HCT116 (cell line): ENCODE measurements at regions not wholly inside any gene's neighbourhood (a gene's known extent, or its start where the extent isn't known, plus 50 kb on each side); places are given as distances from the start of the nearest gene placed in this dataset.

ENCODE experiments used
- ATAC-seq: fragments of 200-7000 bp; cut with Tn5 transposase; 2 replicates; pipeline ENCODE4 v1.9.1; 2020; ENCODE audit warnings: mild to moderate bottlenecking, moderate library complexity
- BruUV-seq: library from RNA; stranded (reverse); fragments of 400-500 nt; replicated peaks from 2 replicates; lab custom pipeline; 2021; lab: Mats Ljungman, UMichigan
- CTCF ChIA-PET: fragments of 300-600 bp; sonication (Branson Sonifier 250); formaldehyde crosslinking; loops from one replicate; lab custom pipeline; 2021; ENCODE audit warnings: antibody characterized with exemption; lab: Charles Lee
- POLR2A ChIA-PET: fragments of 300-600, 350-600 bp; sonication (Branson Sonifier 250); formaldehyde crosslinking; loops from one replicate; lab custom pipeline; 2021; ENCODE audit warnings: antibody characterized with exemption; lab: Charles Lee
- RAD21 ChIA-PET, 2 experiments: fragments of 300-600 bp; sonication (Branson Sonifier 250); formaldehyde crosslinking; loops; one replicate each; lab custom pipeline; 2023; ENCODE audit warnings: low total read pairs in 2 of 2; ENCODE audit not compliant: uncharacterized antibody in 2 of 2, unreplicated experiment in 2 of 2, low non-redundant PET in 1 of 2; lab: Charles Lee
- DNase-seq: peaks from one replicate; pipeline ENCODE4 v3.0.0-alpha.2; 2010; ENCODE audit warnings: low read depth, low spot score
- H2AFZ ChIP-seq: fragments of 200-600 bp; shearing (Covaris generic), sonication (generic); 2 replicates; pipeline ENCODE4 v1.6.1; 2017; ENCODE audit warnings: low read depth, mixed run types, mixed read lengths, antibody characterized with exemption, low read length; ENCODE audit not compliant: poor library complexity, severe bottlenecking
- H3K27ac ChIP-seq: 2 replicates; pipeline ENCODE4 v1.5.1; 2012; ENCODE audit warnings: low read depth, low read length
- H3K27me3 ChIP-seq: fragments of 200-600 bp; sonication (generic); 2 replicates; pipeline ENCODE4 v1.6.1; 2016; ENCODE audit warnings: mixed run types, low read length, mixed read lengths; ENCODE audit not compliant: insufficient read depth
- H3K36me3 ChIP-seq, 2 experiments: fragments of 200-500 bp in 1 of 2; fragments of 200-600 bp in 1 of 2; sonication (Bioruptor generic) in 1 of 2; sonication (generic) in 1 of 2; 2 replicates each; pipeline versions ENCODE4 v1.5.1 to v1.6.1; 2014 to 2016; ENCODE audit warnings: low read length in 2 of 2, inconsistent platforms in 1 of 2, mixed read lengths in 1 of 2, mixed run types in 1 of 2; ENCODE audit not compliant: insufficient read depth in 2 of 2, control insufficient read depth in 1 of 2
- H3K4me1 ChIP-seq, 2 experiments: fragments of 200-600 bp in 1 of 2; sonication (generic) in 1 of 2; 2 replicates each; pipeline versions ENCODE4 v1.5.1 to v1.6.1; 2012 to 2017; ENCODE audit warnings: low read length in 2 of 2, inconsistent platforms in 1 of 2, mild to moderate bottlenecking in 1 of 2, mixed read lengths in 1 of 2, mixed run types in 1 of 2, moderate library complexity in 1 of 2; ENCODE audit not compliant: insufficient read depth in 2 of 2, control insufficient read depth in 1 of 2
- H3K4me2 ChIP-seq: fragments of 200-600 bp; sonication (generic); 2 replicates; pipeline ENCODE4 v1.6.1; 2017; ENCODE audit warnings: mixed run types, low read length, mixed read lengths
- H3K4me3 ChIP-seq, 2 experiments: fragments of 200-600 bp in 1 of 2; sonication (generic) in 1 of 2; replicated peaks in 1 of 2; 2 replicates each; pipeline ENCODE4 v1.5.1; 2011 to 2016; ENCODE audit warnings: low read length in 2 of 2, control low read depth in 1 of 2, low read depth in 1 of 2, mild to moderate bottlenecking in 1 of 2, mixed read lengths in 1 of 2, mixed run types in 1 of 2
- H3K79me2 ChIP-seq: fragments of 200-600 bp; sonication (generic); 2 replicates; pipeline ENCODE4 v1.6.1; 2017; ENCODE audit warnings: mild to moderate bottlenecking, mixed run types, low read length, moderate library complexity, mixed read lengths; ENCODE audit not compliant: insufficient read depth
- H3K9ac ChIP-seq: fragments of 200-600 bp; sonication (generic); 2 replicates; pipeline ENCODE4 v1.6.1; 2016; ENCODE audit warnings: low read length, mixed read lengths
- H3K9me2 ChIP-seq: fragments of 200-600 bp; sonication (generic), shearing (Covaris generic); 2 replicates; pipeline ENCODE4 v1.6.1; 2017; ENCODE audit warnings: mixed run types, mild to moderate bottlenecking, moderate library complexity; ENCODE audit not compliant: insufficient read depth
- H3K9me3 ChIP-seq, 2 experiments: fragments of 200-500 bp in 1 of 2; fragments of 200-600 bp in 1 of 2; sonication (Bioruptor generic) in 1 of 2; sonication (generic) in 1 of 2; 2 replicates each; pipeline ENCODE4 v1.6.1; 2014 to 2017; ENCODE audit warnings: low read length in 2 of 2, mixed read lengths in 2 of 2, inconsistent platforms in 1 of 2, low read depth in 1 of 2, mild to moderate bottlenecking in 1 of 2, mixed run types in 1 of 2, moderate library complexity in 1 of 2; ENCODE audit not compliant: control insufficient read depth in 1 of 2, insufficient read depth in 1 of 2
- H4K20me1 ChIP-seq: fragments of 200-600 bp; sonication (generic), shearing (Covaris generic); 2 replicates; pipeline ENCODE4 v1.6.1; 2017; ENCODE audit warnings: mixed run types, mild to moderate bottlenecking, moderate library complexity; ENCODE audit not compliant: insufficient read depth
- CEBPB ChIP-seq: IDR thresholded peaks from 2 replicates; pipeline ENCODE4 v1.6.1; 2012; ENCODE audit warnings: low read depth
- EZH2phosphoT487 ChIP-seq: fragments of 200-600 bp; IDR thresholded peaks from 2 replicates; pipeline ENCODE4 v1.6.1; 2018; ENCODE audit warnings: antibody characterized with exemption, borderline replicate concordance
- FOSL1 ChIP-seq: IDR thresholded peaks from 2 replicates; pipeline ENCODE4 v1.6.1; 2012; ENCODE audit warnings: low read depth
- POLR2A ChIP-seq: IDR thresholded peaks from 2 replicates; pipeline ENCODE4 v1.7.0; 2011; ENCODE audit warnings: borderline replicate concordance; ENCODE audit not compliant: insufficient read depth, insufficient read length; ENCODE audit errors: extremely low read depth
- POLR2AphosphoS5 ChIP-seq: IDR thresholded peaks from 2 replicates; pipeline ENCODE4 v1.6.1; 2011; ENCODE audit warnings: mild to moderate bottlenecking, low read depth, low read length, moderate library complexity
- SIN3A ChIP-seq: IDR thresholded peaks from 2 replicates; pipeline ENCODE4 v1.6.1; 2012; ENCODE audit warnings: low read depth
- SP1 ChIP-seq: IDR thresholded peaks from 2 replicates; pipeline ENCODE4 v1.6.1; 2012; ENCODE audit warnings: low read depth
- YY1 ChIP-seq: IDR thresholded peaks from 2 replicates; pipeline ENCODE4 v1.6.1; 2011; ENCODE audit warnings: low read length, low read depth, moderate library complexity, mild to moderate bottlenecking; ENCODE audit not compliant: insufficient replicate concordance; ENCODE audit errors: extremely low read depth
- ZNF274 ChIP-seq: fragments of 200-500 bp; sonication (Bioruptor generic); IDR thresholded peaks from 2 replicates; pipeline ENCODE4 v1.6.1; 2014; ENCODE audit warnings: mild to moderate bottlenecking, low read depth, low read length, inconsistent platforms
- intact Hi-C: fragments of 100-400 bp; cut with micrococcal nuclease; formaldehyde crosslinking; loops from 2 replicates; pipeline ENCODE4 v1.10.0; 2022
- TF ChIP-seq, protein P1 (sequence below): IDR thresholded peaks from 2 replicates; pipeline ENCODE4 v1.6.1; 2012; ENCODE audit warnings: low read depth
- TF ChIP-seq, protein P2 (sequence below): IDR thresholded peaks from 2 replicates; pipeline ENCODE4 v1.6.1; 2011; ENCODE audit warnings: mild to moderate bottlenecking, low read length, moderate library complexity; ENCODE audit not compliant: insufficient replicate concordance; ENCODE audit errors: extremely low read depth
- TF ChIP-seq, protein P3 (sequence below): IDR thresholded peaks from 2 replicates; pipeline ENCODE4 v1.6.1; 2012
- TF ChIP-seq, protein P4 (sequence below): IDR thresholded peaks from 2 replicates; pipeline ENCODE4 v1.6.1; 2012

DNA sequence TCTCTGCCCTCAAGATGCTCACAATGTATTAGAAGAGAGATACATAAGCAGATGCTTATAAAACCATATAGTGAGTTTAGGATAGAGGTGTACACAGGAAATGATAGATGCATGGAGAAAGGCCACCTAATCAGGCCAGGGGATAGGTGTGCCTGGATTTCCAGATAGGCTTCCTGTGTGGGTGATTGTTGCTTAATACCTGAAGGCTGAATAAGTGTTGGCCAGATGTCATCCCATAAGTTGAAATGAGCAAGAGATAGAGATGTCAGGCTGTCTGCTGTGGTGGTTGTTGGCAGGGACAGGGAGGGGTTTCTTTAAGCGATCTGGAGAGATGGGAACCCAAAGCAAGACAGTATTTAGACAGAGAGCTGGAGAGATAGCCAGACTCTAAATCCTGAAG is 109.8 kb upstream of the SGK1 start:
- ChIA-PET RAD21 (no interaction called here), POLR2A (no interaction called here), CTCF (no interaction called here)
- H3K9me3 ChIP-seq = no peaks in the 10 kb centered on the region
- TF ChIP-seq ZNF274 (no peak), CEBPB (no peak)
- H3K4me3 ChIP-seq = no peak overlapping the region
- H3K27ac ChIP-seq = no peak overlapping the region
- no peak overlapping the region for H3K9ac ChIP-seq
- no peak for DNase-seq
- no peaks in the 10 kb centered on the region for H4K20me1 ChIP-seq
- H3K4me2 ChIP-seq = no peak overlapping the region
- peaks cover 0 to 5% of the 10 kb centered on the region in 2 experiments; a peak in 2 of 4 replicates for H3K4me1 ChIP-seq
- H3K27me3 ChIP-seq = no peaks in the 10 kb centered on the region
- H3K9me2 ChIP-seq = no peaks in the 10 kb centered on the region
- no TSS peak for BruUV-seq
- H3K36me3 ChIP-seq = no peaks in the 10 kb centered on the region
- no peaks in the 10 kb centered on the region for H3K79me2 ChIP-seq
- H2AFZ ChIP-seq = no peak overlapping the region
- ATAC-seq = no peak
- intact Hi-C loops = no loop called here

DNA sequence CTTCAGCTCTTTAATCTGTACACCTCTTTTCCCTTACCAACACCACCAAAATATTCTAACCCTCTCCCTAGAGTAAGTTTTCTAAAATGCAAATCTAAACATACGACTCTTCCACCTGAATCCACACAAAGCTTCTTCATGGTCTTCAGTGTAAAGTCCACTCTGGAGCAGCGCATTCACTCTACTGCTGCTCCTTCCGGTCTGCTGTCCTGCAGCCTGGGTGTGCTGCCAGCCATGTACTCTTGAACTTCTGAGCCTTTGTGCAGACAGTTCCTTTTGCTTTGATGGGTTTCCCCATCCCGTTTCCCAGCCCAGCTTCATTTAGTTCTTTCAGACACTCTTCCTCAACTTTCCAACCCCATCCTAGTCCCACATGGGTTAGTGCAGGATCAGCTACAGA is 108.7 kb upstream of the SGK1 start:
- Histone ChIP-seq H2AFZ (no peak overlapping the region), H3K27ac (no peak overlapping the region)
- CTCF ChIA-PET = no interaction called here

More for the DNA sequence above, 108.7 kb upstream of the SGK1 start:
- intact Hi-C loops = no loop called here
- no peak for TF ChIP-seq FOSL1
- TF ChIP-seq, protein P1, sequence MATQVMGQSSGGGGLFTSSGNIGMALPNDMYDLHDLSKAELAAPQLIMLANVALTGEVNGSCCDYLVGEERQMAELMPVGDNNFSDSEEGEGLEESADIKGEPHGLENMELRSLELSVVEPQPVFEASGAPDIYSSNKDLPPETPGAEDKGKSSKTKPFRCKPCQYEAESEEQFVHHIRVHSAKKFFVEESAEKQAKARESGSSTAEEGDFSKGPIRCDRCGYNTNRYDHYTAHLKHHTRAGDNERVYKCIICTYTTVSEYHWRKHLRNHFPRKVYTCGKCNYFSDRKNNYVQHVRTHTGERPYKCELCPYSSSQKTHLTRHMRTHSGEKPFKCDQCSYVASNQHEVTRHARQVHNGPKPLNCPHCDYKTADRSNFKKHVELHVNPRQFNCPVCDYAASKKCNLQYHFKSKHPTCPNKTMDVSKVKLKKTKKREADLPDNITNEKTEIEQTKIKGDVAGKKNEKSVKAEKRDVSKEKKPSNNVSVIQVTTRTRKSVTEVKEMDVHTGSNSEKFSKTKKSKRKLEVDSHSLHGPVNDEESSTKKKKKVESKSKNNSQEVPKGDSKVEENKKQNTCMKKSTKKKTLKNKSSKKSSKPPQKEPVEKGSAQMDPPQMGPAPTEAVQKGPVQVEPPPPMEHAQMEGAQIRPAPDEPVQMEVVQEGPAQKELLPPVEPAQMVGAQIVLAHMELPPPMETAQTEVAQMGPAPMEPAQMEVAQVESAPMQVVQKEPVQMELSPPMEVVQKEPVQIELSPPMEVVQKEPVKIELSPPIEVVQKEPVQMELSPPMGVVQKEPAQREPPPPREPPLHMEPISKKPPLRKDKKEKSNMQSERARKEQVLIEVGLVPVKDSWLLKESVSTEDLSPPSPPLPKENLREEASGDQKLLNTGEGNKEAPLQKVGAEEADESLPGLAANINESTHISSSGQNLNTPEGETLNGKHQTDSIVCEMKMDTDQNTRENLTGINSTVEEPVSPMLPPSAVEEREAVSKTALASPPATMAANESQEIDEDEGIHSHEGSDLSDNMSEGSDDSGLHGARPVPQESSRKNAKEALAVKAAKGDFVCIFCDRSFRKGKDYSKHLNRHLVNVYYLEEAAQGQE = no peak
- TF ChIP-seq, protein P2, sequence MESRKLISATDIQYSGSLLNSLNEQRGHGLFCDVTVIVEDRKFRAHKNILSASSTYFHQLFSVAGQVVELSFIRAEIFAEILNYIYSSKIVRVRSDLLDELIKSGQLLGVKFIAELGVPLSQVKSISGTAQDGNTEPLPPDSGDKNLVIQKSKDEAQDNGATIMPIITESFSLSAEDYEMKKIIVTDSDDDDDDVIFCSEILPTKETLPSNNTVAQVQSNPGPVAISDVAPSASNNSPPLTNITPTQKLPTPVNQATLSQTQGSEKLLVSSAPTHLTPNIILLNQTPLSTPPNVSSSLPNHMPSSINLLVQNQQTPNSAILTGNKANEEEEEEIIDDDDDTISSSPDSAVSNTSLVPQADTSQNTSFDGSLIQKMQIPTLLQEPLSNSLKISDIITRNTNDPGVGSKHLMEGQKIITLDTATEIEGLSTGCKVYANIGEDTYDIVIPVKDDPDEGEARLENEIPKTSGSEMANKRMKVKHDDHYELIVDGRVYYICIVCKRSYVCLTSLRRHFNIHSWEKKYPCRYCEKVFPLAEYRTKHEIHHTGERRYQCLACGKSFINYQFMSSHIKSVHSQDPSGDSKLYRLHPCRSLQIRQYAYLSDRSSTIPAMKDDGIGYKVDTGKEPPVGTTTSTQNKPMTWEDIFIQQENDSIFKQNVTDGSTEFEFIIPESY = no peak
- TF ChIP-seq SP1 = no peak
- TF ChIP-seq ZNF274 = no peak
- TF ChIP-seq, protein P3, sequence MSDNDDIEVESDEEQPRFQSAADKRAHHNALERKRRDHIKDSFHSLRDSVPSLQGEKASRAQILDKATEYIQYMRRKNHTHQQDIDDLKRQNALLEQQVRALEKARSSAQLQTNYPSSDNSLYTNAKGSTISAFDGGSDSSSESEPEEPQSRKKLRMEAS = no peak
- TF ChIP-seq SIN3A = no peak
- TF ChIP-seq EZH2phosphoT487 = no peak
- TF ChIP-seq POLR2AphosphoS5 = no peak
- TF ChIP-seq, protein P4, sequence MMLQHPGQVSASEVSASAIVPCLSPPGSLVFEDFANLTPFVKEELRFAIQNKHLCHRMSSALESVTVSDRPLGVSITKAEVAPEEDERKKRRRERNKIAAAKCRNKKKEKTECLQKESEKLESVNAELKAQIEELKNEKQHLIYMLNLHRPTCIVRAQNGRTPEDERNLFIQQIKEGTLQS = no peak
- no peak for TF ChIP-seq YY1
- TF ChIP-seq POLR2A = no peak
- no peaks in the 10 kb centered on the region for H4K20me1 ChIP-seq
- H3K4me3 ChIP-seq = no peak overlapping the region
- ChIA-PET POLR2A (no interaction called here), RAD21 (no interaction called here)
- H3K9ac ChIP-seq = no peak overlapping the region
- no peaks in the 10 kb centered on the region for H3K36me3 ChIP-seq
- H3K4me1 ChIP-seq = peaks cover 0 to 10% of the 10 kb centered on the region in 2 experiments; a peak in 2 of 4 replicates
- no peaks in the 10 kb centered on the region for H3K27me3 ChIP-seq
- H3K9me3 ChIP-seq = no peaks in the 10 kb centered on the region
- ATAC-seq = no peak
- H3K9me2 ChIP-seq = no peaks in the 10 kb centered on the region
- DNase-seq = no peak
- BruUV-seq = no TSS peak
- H3K79me2 ChIP-seq = no peaks in the 10 kb centered on the region
- no peak overlapping the region for H3K4me2 ChIP-seq
